Stomach (tissue), 8 donors: ENCODE measurements at regions not wholly inside any gene's neighbourhood (a gene's known extent, or its start where the extent isn't known, plus 50 kb on each side); places are given as distances from the start of the nearest gene placed in this dataset.

Source experiments
- DNase-seq, 2 donors: peaks; one replicate each; pipeline versions ENCODE4 v3.0.0 to v3.0.0-alpha.2; 2013 to 2019
- H3K27ac ChIP-seq, 5 donors: fragments of 200-600 bp in 4 of 5; sonication (generic) in 4 of 5; one replicate each; pipeline ENCODE4 v1.5.1; 2013 to 2019; ENCODE audit warnings: mild to moderate bottlenecking in 1 of 5, moderate library complexity in 1 of 5
- H3K27me3 ChIP-seq, 3 donors: fragments of 200-600 bp; sonication (generic); one replicate each; pipeline ENCODE4 v1.5.1; 2017 to 2019; ENCODE audit warnings: mixed run types in 1 of 3
- H3K36me3 ChIP-seq, 4 donors: fragments of 200-600 bp; sonication (generic); 1 replicate in 3 of 4; 2 replicates in 1 of 4; pipeline ENCODE4 v1.5.1; 2016 to 2019
- H3K4me1 ChIP-seq, 4 donors: fragments of 200-600 bp; sonication (generic); one replicate each; pipeline ENCODE4 v1.5.1; 2016 to 2019
- H3K4me3 ChIP-seq, 4 donors: fragments of 200-600 bp; sonication (generic) in 3 of 4; one replicate each; pipeline ENCODE4 v1.5.1; 2016 to 2019; ENCODE audit warnings: mild to moderate bottlenecking in 1 of 4
- H3K9me3 ChIP-seq, 4 donors: fragments of 200-600 bp; sonication (generic); one replicate each; pipeline ENCODE4 v1.5.1; 2016 to 2019
- EP300 ChIP-seq: sonication (generic); formaldehyde crosslinking; IDR thresholded peaks from one replicate; pipeline ENCODE4 v1.6.1; 2017; ENCODE audit warnings: antibody characterized with exemption
- POLR2A ChIP-seq, 4 donors: fragments of 450-650 bp; IDR thresholded peaks; one replicate each; pipeline ENCODE4 v1.6.1; 2016; ENCODE audit warnings: antibody characterized with exemption in 4 of 4, control low read depth in 2 of 4, mild to moderate bottlenecking in 1 of 4, moderate library complexity in 1 of 4
- POLR2AphosphoS5 ChIP-seq, 3 donors: sonication (generic); formaldehyde crosslinking; IDR thresholded peaks; one replicate each; pipeline ENCODE4 v1.6.1; 2016; ENCODE audit warnings: antibody characterized with exemption in 3 of 3
- WGBS, 5 donors: extraction: QIAGEN DNeasy Blood & Tissue Kit in 3 of 5; methylation state at CpG; one replicate each; pipeline versions ENCODE4 v1.1.5 to v1.1.7; 2013 to 2018; 5-methylcytosine and 5-hydroxymethylcytosine counted together
- intact Hi-C: fragments of 100-400 bp; cut with DNase I; formaldehyde crosslinking; loops from one replicate; pipeline ENCODE4 v1.15.1; 2023; ENCODE audit warnings: low total_unique reads
- TF ChIP-seq, protein P1 (sequence below), 7 experiments: fragments of 450-650 bp in 4 of 7; fragments of 200-600 bp in 3 of 7; sonication (generic) in 3 of 7; IDR thresholded peaks; one replicate each; pipeline ENCODE4 v1.5.1; 2016 to 2019; ENCODE audit warnings: antibody characterized with exemption in 7 of 7, control low read depth in 2 of 7, mild to moderate bottlenecking in 1 of 7
- donor health status: healthy with polysubstance abuse.
- donor health status: Bipolar disorder and iron deficiency.
- donor health status: healthy.

- H3K27ac ChIP-seq = no peak overlapping the region
- no peaks in the 10 kb centered on the region for H3K27me3 ChIP-seq
- H3K4me3 ChIP-seq = no peak overlapping the region
- no peak for TF ChIP-seq POLR2AphosphoS5 (IDR thresholded peaks at IDR 0.05)
- TF ChIP-seq, protein P1, sequence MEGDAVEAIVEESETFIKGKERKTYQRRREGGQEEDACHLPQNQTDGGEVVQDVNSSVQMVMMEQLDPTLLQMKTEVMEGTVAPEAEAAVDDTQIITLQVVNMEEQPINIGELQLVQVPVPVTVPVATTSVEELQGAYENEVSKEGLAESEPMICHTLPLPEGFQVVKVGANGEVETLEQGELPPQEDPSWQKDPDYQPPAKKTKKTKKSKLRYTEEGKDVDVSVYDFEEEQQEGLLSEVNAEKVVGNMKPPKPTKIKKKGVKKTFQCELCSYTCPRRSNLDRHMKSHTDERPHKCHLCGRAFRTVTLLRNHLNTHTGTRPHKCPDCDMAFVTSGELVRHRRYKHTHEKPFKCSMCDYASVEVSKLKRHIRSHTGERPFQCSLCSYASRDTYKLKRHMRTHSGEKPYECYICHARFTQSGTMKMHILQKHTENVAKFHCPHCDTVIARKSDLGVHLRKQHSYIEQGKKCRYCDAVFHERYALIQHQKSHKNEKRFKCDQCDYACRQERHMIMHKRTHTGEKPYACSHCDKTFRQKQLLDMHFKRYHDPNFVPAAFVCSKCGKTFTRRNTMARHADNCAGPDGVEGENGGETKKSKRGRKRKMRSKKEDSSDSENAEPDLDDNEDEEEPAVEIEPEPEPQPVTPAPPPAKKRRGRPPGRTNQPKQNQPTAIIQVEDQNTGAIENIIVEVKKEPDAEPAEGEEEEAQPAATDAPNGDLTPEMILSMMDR (IDR thresholded peaks at IDR 0.05) = no peak
- no peak for TF ChIP-seq POLR2A (IDR thresholded peaks at IDR 0.05)
- no peak for TF ChIP-seq EP300
- intact Hi-C loops = no loop called here
- no peaks in the 10 kb centered on the region for H3K9me3 ChIP-seq
- 25 to 35% (median 29%) methylated on average over 2 of the region's 2 CpGs for WGBS, 5 donors
- H3K36me3 ChIP-seq = no peaks in the 10 kb centered on the region
- no peak for DNase-seq
- no peaks in the 10 kb centered on the region for H3K4me1 ChIP-seq
Observed at GRCh38 chr12:85632390-85632789, 203.8 kb downstream of the RASSF9 start.

- no peak for DNase-seq
- H3K4me1 ChIP-seq = no peaks in the 10 kb centered on the region
Observed at GRCh38 chr12:85633491-85633890, 202.7 kb downstream of the RASSF9 start.

GRCh38 chr12:85639834-85640233, 196.4 kb downstream of the RASSF9 start:
- Histone ChIP-seq H3K27ac (no peak overlapping the region), H3K4me1 (no peaks in the 10 kb centered on the region), H3K4me3 (no peak overlapping the region), H3K9me3 (no peaks in the 10 kb centered on the region), H3K36me3 (no peaks in the 10 kb centered on the region), H3K27me3 (no peaks in the 10 kb centered on the region)
- no peak for TF ChIP-seq EP300
- TF ChIP-seq, protein P1 (IDR thresholded peaks at IDR 0.05) = no peak
- no peak for TF ChIP-seq POLR2A (IDR thresholded peaks at IDR 0.05)
- TF ChIP-seq POLR2AphosphoS5 (IDR thresholded peaks at IDR 0.05) = no peak
- WGBS, 5 donors = 68 to 74% (median 70%) methylated on average over 2 of the region's 2 CpGs
- intact Hi-C loops = no loop called here
- no peak for DNase-seq

More at GRCh38 chr12:85633491-85633890, 202.7 kb downstream of the RASSF9 start:
- Histone ChIP-seq H3K27ac (no peak overlapping the region), H3K4me3 (no peak overlapping the region), H3K36me3 (no peaks in the 10 kb centered on the region), H3K9me3 (no peaks in the 10 kb centered on the region), H3K27me3 (no peaks in the 10 kb centered on the region)
- intact Hi-C loops = no loop called here
- whole genome bisulfite sequencing, 5 donors = 77 to 86% (median 81%) methylated on average over 1 of the region's 1 CpG
- TF ChIP-seq EP300 (no peak), POLR2A (IDR thresholded peaks at IDR 0.05) (no peak), POLR2AphosphoS5 (IDR thresholded peaks at IDR 0.05) (no peak)
- TF ChIP-seq, protein P1 (IDR thresholded peaks at IDR 0.05) = no peak

GRCh38 chr12:85641796-85642195, 194.4 kb downstream of the RASSF9 start:
- TF ChIP-seq POLR2AphosphoS5 (IDR thresholded peaks at IDR 0.05) (no peak), EP300 (no peak), POLR2A (IDR thresholded peaks at IDR 0.05) (no peak)
- TF ChIP-seq, protein P1 (IDR thresholded peaks at IDR 0.05) = no peak
- intact Hi-C loops = no loop called here
- WGBS, 5 donors = 64 to 72% (median 69%) methylated on average over 2 of the region's 2 CpGs

More at GRCh38 chr12:85641796-85642195, 194.4 kb downstream of the RASSF9 start:
- Histone ChIP-seq H3K27me3 (no peaks in the 10 kb centered on the region), H3K4me1 (no peaks in the 10 kb centered on the region), H3K9me3 (no peaks in the 10 kb centered on the region), H3K4me3 (no peak overlapping the region), H3K27ac (no peak overlapping the region), H3K36me3 (no peaks in the 10 kb centered on the region)
- DNase-seq = no peak
